Activated CD4-positive, alpha-beta T cell treated with anti-CD3 and anti-CD28 coated beads, Interleukin-2, amount 50 U/mL, for 1 hour (primary cell): ENCODE measurements at regions not wholly inside any gene's neighbourhood (a gene's known extent, or its start where the extent isn't known, plus 50 kb on each side); places are given as distances from the start of the nearest gene placed in this dataset.
A peak's percentile ranks its signal among the peaks of the same experiment; 100 is the strongest.

Experiments used
- DNase-seq: peaks from one replicate; pipeline ENCODE4 v3.0.0-alpha.2; 2020

DNA sequence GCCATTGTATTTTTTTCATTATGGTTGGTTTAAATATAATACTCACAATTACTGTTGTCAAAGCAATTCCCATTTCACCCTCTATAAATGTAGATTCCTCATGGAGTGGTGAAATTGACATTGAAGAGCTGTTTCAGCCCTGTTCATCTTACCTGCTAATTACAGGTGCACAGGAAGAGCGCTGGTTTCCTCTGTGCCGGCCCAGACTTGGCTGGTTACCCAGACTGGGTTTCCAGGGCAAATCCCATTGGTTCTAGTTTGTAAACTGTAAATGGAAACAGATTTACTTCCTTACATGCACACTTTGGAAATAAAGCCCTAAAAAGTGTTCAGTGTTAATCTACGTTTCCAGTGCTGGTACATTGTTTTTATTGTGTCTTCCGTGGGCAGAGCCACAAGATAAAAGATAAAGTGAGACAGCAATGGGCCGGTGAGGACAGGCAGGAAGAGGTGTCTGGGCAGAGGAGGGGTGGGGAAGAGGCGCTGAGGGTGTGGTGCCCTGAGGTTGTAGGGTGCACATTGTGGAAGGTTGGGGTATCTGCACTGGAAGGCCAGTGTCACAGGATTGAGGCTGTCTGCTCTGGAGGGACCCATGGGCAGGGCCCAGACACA lies 71.6 kb upstream of the ZPBP start:
- DNase-seq = peak; percentile 54

DNA sequence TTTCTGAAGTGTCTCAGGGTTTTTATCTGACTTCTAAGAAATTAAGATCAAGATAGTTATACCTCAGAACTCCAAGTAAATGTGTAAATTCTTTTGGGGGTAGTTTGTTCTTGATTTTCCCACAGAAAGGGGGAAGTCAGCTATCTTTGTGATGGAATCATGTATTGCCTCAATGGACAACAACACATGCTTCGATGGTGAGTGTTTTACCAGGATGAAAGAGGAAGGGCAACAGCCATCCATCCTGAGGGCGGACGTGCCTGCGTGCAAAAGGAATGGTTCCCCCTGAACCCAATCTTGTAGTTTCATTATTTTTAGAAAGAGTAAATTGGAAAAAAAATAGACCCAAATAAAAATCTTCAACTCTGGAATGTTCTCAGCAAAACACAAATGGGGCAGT lies 67.2 kb upstream of the ZPBP start:
- DNase-seq = no peak

DNA sequence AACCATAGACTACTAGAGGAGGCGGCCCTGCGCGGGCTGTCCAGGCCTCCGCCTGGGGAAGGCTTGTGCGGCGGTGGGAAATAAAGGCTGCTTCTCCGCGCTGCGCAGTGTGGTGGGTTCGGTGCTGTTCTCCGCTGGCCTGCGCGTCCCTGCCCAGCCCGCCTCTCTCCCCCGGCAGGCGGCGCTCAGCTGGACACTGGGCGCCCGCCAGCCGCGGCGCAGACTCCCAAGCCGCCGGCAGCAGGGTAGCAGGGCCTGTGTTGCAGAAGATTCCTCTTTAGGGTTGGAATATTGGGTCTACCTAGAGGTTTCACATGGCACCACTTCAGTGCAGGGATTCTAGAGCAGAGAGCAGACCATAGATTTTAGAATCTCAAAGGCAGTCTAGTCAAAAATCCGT lies 66.1 kb upstream of the ZPBP start:
- DNase-seq = no peak

DNA sequence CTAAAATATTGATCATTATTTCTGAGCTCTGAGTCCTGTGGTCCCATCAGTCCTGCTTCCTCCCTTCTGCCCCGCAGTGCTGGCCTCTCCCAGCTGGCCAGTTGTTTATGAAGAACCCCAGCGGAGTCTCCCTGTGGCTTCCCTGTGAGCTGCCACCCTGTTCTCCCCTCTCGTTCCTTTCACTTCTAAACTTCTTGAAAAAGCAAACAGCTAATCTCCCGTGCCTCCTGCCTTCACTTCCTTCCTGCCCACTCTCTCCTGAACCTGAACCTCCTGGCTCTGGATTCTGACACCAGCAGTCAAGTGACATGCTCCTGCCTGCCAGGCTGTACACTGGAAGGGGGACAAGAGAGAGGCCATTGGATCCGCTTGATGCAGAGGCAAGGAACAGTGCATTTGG lies 63.7 kb upstream of the ZPBP start:
- no peak for DNase-seq

DNA sequence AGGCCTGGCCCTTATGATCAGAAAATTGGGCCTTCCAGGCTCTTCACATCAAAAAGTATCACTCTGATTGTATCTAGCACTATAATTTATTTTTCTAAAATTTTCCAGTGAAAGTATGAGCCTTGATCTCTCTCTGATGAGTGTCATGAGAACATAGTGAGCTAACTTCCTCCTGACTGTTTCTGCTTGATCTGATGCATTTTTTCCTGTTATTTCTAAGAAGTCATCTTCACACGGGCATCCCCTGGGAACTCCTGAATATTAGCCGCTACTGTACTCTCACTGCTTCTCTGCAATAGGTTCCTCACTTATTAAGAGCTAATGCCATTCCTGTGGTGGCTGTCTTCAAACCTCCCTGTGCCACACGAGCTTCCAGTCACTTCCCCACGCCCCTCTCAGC lies 63.1 kb upstream of the ZPBP start:
- DNase-seq = no peak

DNA sequence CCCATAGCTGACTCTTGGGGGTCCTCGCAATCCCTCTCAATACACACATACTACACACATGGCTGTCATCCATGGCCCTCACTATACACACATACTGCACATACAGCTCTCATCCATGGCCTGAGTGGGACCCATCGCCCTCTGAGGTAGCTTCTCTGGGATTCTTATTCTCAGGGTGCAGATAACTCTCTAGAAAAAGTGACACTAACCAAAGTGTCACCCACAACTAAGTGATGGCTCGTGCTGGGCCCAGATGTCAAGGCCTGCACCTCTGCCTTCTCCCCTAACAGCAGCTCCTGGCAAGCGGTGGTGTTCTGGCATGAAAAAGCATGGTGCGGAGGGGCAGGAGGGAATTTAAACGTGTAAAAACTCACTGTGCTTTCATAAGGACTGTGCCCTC lies 62.7 kb upstream of the ZPBP start:
- DNase-seq = no peak

DNA sequence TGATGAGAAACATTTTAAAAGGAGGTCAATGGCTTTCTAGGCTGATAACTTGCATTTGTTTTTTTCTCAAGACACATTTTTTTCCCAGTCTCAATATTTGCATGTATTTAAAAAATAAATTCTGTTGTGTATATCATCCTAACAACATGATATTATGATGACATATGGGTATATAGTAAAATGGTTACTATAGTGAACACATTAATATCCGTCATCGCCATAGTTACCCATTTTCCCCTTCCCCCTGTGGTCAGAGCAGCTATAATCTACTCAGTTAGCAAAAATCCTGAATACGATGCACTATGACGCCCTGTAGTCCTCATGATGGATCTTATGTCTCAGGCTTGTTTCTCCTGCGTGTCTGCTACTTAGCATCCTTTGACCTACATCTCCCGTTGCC lies 60.9 kb upstream of the ZPBP start:
- no peak for DNase-seq

DNA sequence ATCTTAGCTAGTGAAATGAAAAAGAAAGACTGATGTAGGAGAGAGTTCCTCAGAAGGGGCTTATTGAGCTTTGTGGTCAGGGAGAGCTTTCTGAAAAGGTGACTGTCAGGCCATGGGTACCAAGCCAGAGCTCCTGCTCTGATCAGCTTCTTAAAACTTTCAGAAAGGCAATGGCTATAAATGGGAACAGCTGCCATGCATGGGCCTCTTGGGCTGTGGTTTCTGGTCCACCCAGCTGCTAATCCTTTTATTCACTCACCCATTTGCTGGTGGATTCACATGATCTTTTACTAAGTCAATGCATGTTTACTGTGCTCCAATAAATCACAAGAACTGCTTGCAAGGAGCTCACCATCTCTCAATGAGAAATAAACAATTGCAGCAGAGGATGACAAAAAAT lies 60.1 kb upstream of the ZPBP start:
- no peak for DNase-seq

DNA sequence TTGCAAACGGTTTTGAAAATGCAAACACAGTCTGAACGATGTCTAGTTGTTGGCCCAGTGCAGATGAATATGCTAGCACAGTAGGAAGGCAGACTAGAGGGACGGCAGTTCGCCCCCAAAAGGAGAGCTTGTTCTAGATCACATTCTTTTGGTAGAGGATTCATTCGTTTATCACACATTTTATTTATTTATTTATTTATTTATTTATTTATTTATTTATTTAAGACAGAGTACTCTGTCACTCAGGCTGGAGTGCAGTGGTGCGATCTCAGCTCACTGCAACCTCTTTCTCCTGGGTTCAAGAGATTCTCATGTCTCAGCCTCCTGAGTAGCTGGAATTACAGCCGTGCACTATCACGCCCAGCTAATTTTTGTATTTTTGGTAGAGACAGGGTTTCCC lies 59.4 kb upstream of the ZPBP start:
- no peak for DNase-seq

DNA sequence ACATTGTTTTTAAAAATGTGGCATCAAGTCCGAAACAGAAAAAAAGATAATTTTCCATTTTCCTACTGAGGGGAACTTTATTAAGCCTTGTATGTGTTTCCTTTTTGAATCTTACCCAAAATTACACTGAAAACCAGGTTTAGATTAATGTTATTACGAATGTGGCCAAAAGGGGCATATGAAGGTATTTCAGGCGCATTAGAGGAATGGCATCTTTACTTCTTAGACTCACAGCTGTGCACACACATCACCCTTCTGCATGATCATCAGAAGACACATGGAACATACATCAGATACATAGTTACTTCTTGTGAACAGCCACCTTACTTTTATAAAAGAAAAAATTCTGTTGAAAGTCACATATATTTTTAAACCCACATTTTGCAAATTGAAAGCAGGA lies 58.6 kb upstream of the ZPBP start:
- no peak for DNase-seq

DNA sequence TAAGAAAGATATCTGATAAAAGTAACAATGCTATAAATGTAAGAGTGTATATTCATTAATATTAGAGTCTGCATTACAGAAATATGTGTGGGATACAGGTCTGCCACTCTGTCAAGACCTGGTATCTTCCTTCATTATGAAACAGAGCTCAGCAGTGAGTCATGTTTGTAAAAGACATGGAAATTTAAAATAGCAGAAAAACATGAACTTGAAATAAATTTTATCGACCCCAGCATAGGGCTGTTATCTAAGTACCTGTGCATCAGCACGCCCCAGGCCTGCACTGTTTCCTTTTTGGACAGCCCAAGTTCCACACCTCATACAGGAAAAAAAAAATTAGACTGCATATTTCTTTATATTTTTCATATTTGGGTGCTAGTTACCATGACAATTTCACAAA lies 58.0 kb upstream of the ZPBP start:
- DNase-seq = no peak

DNA sequence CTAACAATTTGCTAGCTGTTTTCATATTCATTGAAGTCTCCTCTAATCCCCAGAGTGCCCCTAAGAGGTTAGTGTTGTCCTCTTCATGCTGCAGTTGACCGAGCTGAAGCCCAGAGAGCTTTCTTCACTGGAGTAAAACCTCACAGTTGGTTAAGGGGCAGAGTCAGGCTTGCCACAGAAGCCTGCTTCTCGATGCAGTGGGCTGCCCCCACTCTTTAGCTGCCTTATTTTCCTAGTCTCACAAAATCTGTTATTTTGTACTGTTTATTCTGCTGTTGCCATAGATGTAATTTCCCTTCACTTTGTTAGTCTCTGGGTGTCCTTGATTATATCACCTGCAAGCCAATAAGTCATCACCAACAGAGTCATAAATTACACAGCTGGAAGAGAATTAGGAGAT lies 56.3 kb upstream of the ZPBP start:
- peak; percentile 31 for DNase-seq

DNA sequence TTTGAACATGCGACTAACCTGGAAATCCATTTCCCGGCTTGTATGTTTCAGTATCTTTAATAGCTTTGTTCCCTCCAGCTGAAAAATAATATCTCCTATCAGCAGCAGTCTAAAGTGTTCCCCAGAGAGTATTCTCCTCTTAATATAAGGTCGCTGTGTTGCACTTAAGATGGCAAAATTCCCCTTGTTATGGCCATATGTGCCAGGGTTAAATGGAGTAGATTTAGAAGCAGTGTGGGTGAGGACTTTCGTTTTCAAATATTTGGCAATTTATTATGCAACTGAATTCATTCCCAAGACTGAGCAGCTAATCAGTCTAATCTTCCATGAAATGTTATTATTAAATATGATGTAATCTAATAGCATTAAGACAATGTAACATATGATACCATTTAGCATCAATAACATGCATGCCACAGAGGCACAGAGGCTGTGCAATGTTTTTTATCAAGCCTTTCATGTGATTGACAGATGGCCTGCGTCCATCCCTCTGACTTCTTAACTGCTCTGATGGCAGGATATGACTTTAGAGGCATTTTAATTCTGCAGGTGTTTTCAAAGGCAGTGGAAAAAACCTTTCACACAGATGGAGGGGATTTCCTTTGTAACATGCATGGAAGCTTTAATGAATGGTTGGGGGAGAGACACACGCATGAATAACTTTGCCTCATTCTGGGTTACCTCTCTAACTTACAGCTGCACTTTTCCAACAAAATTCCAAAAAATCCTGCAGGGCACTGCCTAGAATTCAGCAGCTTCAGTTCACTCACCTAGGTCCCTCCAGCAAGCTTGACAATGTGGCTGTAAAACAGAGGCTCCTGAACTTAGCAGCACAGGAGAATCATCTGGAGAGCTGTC lies 55.1 kb upstream of the ZPBP start:
- DNase-seq = no peak

DNA sequence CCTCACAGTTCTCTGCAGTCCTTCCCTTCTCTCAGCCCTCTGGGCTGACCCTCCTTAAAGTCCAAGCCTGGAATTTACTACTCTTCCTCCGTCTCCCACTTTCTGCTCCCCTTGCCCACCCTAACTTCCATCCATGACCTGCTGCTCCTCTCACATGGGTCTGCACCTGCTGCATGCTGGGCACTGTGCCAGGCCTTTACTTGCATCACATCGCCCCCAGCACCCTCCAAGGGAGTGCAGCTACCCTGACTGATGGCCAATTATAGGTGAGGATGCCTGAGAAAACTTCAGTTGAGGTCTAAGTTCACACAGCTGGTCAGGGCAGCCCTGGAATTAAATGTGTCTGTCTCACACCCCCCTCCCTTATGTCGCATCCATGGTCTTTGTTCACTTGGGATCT lies 53.6 kb upstream of the ZPBP start:
- no peak for DNase-seq

DNA sequence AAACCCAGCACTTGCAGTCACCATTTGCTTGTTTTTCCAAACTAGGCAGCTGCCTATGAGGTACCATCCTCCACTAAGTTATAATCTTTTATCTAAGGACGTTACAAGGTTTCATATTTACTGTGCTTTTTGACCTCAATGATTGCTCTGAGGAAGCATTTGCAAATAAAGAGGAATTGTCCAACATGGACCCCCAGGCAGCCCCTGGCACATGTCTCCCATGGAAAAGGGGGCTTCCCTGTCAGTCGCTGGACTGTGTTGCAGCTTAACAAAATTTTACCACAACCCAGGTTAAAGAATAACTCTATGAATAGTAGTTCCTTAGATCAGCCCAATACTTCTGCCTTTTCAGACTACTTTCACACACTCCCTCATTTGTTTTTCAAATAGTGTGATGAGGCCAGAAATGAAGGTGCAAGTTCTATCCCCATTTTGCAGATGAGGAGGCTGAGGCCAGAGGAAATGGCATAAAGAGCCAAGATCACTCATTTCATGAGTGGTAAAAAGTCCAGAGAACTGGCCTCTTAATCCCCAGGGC lies 52.8 kb upstream of the ZPBP start:
- no peak for DNase-seq

DNA sequence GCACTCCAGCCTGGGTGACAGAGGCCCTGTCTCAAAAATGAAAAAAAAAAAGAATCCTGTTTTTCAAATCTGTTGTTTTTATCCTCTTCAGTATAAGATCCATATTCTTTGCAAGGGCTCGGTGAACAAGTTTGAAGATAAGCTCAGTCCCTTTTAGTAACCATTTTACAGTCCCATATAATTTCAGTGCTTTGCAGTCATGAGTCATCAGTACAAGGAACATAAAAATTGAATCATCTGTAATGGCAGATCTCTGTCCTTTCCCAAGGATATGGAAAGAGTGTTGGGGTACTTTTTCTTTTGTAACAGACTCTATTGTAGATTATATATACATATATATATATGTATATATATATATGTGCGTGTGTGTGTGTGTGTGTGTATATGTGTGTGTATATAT lies 52.2 kb upstream of the ZPBP start:
- DNase-seq = no peak
